HG02943 (cell line): ENCODE measurements at regions not wholly inside any gene's neighbourhood (a gene's known extent, or its start where the extent isn't known, plus 50 kb on each side); places are given as distances from the start of the nearest gene placed in this dataset.

Experiments used
- ATAC-seq: cut with Tn5 transposase; IDR thresholded peaks from one replicate; pipeline ENCODE4 v1.9.1; 2021; ENCODE audit warnings: mild to moderate bottlenecking, low read depth, moderate library complexity; ENCODE audit not compliant: unreplicated experiment

- ATAC-seq: no peak
These were observed 461.3 kb downstream of the BCAT1 start for GRCh38 chr12:24487606-24488005.

GRCh38 chr12:24483732-24484131 lies 465.2 kb downstream of the BCAT1 start:
- no peak for ATAC-seq

GRCh38 chr12:24482882-24483604 lies 465.9 kb downstream of the BCAT1 start:
- ATAC-seq: no peak

- ATAC-seq: no peak
These were observed 466.9 kb downstream of the BCAT1 start for GRCh38 chr12:24482044-24482443.

- ATAC-seq: no peak
These were observed 468.0 kb downstream of the BCAT1 start for GRCh38 chr12:24480766-24481449.

GRCh38 chr12:24479131-24479530 lies 469.8 kb downstream of the BCAT1 start:
- ATAC-seq: no peak

- no peak for ATAC-seq
These were observed 470.6 kb downstream of the BCAT1 start for GRCh38 chr12:24478254-24478653.

- ATAC-seq: no peak
These were observed 472.6 kb downstream of the BCAT1 start for GRCh38 chr12:24476310-24476709.

GRCh38 chr12:24475337-24475736 lies 473.6 kb downstream of the BCAT1 start:
- no peak for ATAC-seq

- ATAC-seq: no peak
These were observed 475.8 kb downstream of the BCAT1 start for GRCh38 chr12:24473097-24473496.

GRCh38 chr12:24470050-24470449 lies 478.9 kb downstream of the BCAT1 start:
- no peak for ATAC-seq

GRCh38 chr12:24469089-24469488 lies 479.8 kb downstream of the BCAT1 start:
- ATAC-seq: no peak

GRCh38 chr12:24467226-24467625 lies 481.7 kb downstream of the BCAT1 start:
- ATAC-seq: no peak

GRCh38 chr12:24463375-24463774 lies 485.5 kb downstream of the BCAT1 start:
- no peak for ATAC-seq

- no peak for ATAC-seq
These were observed 486.0 kb downstream of the BCAT1 start for GRCh38 chr12:24462946-24463345.

- ATAC-seq: no peak
These were observed 488.4 kb downstream of the BCAT1 start for GRCh38 chr12:24460506-24460905.

GRCh38 chr12:24460099-24460498 lies 488.8 kb downstream of the BCAT1 start:
- no peak for ATAC-seq

GRCh38 chr12:24455811-24456210 lies 493.1 kb downstream of the BCAT1 start:
- ATAC-seq: no peak

- no peak for ATAC-seq
These were observed 498.2 kb upstream of the SOX5 start for GRCh38 chr12:24447678-24448077.

- ATAC-seq: no peak
These were observed 496.8 kb upstream of the SOX5 start for GRCh38 chr12:24446287-24446686.

- ATAC-seq: no peak
These were observed 495.2 kb upstream of the SOX5 start for GRCh38 chr12:24444634-24445033.

GRCh38 chr12:24441458-24441857 lies 492.0 kb upstream of the SOX5 start:
- ATAC-seq: no peak
